ENCODE measurements at regions not wholly inside any gene's neighbourhood (a gene's known extent, or its start where the extent isn't known, plus 50 kb on each side); places are given as distances from the start of the nearest gene placed in this dataset.
"Not testable (repeated sequence)": the region's sequence is repeated elsewhere in the genome, so short reads cannot be mapped to it uniquely, and the experiment has no call there.

DNA sequence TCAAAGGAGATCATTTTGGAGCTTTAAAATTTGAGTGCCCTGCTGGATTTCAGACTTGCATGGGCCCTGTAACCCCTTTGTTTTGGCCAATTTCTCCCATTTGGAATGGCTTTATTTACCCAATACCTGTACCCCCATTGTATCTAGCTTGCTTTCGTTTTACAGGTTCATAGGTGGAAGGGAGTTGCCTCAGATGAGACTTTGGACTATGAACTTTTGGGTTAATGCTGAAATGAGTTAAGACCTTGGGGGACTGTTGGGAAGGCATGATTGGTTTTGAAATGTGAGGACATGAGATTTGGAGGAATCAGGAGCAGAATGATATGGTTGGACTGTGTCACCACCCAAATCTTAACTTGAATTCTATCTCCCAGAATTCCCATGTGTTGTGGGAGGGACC lies 250.6 kb downstream of the MFSD1 start:
- DNase-seq, result not testable (repeated sequence)

DNA sequence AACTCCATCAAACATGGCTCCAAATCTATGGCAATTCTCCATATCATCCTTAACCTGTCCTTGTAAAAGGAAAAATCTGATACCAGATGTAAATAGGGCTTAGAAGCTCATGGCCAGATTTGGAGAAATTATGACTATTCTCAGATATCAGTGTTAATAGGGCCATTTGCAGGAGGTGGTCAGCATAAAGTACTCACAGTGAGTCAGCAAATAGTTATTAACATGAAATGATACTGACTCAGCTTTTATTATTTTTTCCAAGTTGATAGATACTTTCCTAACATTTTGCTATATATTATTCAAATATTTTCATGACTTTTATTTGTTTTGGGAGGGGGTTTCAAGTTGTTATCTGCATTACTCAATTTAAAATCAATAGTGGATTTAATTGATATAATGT lies 255.8 kb downstream of the MFSD1 start:
- no peak for DNase-seq

DNA sequence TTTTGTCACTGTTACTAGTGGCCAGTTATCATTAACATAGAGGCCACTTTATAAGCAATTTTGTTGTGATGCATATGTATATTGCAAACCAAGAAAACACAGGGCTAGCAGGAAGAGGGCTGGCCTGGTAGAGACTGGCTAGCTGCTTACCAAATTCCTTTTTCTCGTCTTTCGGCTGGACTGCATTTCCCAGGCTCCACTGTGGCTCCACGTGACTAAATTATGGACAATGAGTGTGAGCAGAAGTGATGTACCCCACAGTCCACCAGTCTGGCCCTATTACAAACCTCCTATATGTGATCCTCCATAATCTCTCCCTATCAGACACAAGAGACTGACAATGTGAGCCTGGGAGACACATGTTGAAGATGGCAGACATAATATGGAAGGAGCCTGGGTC lies 257.0 kb downstream of the MFSD1 start:
- no peak for DNase-seq

DNA sequence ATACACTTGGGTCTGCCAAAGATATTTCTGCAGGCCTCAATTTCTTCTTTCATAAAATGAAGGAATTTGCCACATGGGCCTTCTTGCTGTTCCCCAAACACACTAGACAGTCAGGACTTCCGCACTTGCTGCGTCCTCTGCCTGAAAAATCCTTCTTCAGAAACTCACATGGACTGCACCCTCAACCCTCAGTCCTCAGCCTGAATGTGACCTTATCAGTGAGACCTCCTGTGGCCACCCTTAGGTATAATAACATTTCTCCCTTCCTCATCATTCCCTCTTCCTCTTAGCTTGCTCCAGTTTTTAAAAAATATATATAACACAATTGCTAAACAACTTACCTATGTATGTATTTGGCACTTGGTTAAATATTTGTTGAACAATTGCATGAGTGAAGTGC lies 257.5 kb downstream of the MFSD1 start:
- DNase-seq, result no peak

DNA sequence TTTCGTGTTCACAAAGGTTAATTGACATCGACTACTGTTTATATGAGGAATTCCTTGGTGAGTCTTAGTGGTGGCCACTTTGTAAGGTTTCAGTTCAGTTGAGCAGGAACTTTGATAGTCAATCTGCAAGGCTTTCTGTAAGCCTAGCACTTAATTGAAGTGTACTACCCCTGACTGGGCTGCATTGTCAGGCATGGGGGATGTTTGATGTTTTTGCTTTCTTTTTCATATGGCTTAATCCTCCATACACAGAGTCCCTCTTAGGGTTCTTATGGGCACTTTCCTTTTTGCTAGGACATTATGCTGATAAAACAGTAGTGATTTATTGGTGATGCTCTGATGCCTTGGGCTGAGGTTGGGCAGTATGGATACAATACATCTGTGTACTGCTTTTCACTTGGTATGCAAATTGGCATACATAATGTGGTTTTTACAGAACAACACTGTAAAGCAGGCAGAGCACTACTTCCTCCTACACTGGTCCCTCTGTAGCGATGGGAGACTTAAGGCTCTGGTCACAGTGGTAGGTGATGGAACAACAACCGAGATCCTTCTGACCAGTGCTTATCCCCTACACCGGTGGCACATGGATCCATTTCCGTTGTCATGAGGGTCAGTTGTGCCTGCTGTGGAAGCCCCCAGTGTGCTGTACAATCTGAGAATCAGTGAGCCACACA lies 261.0 kb downstream of the MFSD1 start:
- no peak for DNase-seq

DNA sequence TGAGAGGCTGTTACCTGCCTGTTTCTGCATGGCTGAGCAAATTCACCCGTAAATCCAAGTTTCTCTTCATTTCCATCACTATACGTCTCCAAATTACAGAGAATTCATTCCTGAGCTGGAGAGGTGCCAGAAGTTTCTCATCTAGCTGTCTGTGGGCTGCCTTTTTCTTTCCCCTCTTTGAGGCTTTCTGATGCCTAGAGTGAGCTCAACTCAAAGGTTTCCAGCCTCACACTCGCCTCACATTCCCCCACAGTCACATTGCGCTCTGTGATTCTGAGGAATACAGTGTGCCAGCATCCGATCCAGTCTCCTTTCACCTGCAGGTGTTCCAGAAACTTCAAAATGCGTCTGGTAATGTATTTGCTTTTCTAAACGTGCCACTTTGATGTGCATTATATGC lies 267.2 kb downstream of the MFSD1 start, which contains the start of gene IQCJ:
Gene IQCJ (plus strand): TSS at position 229 of the 400 bp plus-strand sequence.
- no peak for DNase-seq

DNA sequence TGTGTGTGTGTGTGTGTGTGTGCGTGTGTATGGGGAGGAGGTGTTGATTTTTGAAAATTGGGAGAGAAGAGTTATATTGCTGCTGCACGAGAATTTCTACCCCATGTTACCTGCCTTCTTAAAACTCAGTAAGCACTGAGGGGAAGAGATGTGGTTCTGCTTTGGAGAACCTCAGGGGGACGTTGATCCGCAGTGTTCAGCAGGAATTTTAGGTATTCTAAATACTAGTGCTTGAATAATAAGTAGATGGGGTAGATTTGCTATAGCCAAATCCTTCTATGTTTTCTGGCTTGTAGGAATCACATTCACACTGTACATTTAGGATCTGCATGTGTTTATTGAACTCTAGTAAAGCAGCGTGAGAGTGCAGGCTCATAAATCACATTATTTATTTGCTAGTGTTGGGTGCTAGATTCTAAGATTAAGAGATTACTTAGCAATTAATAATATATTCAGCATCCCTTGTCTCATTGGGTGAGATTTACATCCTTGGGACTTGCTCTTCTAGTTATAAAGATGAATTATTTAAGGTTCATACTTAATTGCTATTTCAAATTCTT lies 268.1 kb downstream of the MFSD1 start:
- DNase-seq, result no peak

DNA sequence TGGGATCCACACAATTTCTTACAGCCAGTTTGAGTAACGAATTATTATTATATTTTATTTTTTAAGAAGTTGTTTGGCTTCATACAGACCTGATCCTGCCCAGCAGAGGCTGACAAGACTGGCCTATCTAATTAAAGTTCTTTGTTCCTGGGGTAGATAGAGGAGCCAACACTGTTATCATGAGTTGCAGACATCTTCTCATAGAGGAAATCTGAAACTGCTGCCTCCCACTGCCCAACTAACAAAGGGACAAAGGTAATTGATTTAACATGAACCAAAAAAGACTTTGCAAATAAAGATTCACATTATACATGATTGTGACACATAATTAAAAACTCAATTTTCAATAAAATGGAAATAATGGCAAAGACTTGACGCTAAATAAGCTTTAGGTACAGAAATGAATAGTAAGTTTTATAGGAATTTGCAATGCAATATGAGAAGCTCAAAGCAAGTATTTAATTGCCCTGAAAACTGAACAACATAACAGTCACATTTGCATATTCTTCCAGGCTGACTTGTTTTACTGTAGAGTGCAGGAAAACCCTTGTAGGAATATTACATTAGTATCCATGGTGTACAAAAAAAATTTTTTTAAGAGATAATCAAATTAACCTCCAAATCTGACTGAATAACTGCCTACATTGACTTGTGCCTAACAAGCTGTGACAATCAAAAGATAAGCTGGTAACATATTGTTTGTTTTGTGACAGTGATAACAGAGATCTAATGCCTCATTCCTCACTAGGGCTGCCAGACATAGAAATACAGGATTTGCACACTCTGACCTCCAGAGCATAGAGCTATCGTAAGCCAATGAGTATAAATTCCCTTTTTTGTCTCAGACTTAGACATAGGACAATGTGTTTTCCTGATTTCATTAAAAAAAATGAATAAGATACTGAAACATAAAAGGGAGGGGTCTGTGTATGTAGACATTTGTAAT lies 273.2 kb downstream of the MFSD1 start:
- no peak for DNase-seq

DNA sequence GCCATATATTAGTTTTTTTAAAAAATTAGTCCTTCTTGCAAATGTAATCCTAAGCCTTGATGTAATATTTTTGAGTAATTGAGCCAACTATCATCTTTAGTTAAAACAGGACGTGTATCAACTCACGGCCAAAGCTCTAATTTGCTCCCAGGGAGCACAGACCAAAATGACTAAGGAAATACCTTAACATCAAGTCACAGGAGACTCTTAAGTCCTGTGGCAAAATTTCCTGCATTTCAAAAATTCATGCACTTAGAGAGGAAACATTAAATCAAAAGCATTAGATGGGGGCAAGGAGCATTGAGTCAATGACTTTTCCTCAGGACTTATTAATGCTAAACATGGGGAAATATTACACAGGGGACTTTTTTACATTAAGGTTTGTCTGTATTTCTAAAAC lies 276.0 kb downstream of the MFSD1 start:
- no peak for DNase-seq

DNA sequence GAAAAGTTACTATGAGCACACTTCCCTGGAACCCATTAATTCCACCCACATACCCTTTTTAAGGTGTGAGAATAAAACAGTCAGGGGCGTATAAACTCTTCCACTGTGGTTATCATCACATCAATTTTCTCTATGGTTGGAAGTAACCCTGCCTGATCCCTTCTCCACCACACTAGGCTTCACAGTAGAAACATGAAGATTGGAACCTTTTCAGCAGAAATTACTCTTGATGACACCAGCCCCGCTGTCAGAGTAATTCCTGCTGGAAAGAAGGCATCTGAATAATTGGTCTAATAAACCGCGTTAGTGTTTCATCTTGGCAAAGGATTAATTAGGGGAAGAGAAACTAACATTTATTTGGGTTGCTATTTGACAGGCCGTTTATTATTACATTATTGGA lies 278.4 kb downstream of the MFSD1 start:
- DNase-seq, result no peak

DNA sequence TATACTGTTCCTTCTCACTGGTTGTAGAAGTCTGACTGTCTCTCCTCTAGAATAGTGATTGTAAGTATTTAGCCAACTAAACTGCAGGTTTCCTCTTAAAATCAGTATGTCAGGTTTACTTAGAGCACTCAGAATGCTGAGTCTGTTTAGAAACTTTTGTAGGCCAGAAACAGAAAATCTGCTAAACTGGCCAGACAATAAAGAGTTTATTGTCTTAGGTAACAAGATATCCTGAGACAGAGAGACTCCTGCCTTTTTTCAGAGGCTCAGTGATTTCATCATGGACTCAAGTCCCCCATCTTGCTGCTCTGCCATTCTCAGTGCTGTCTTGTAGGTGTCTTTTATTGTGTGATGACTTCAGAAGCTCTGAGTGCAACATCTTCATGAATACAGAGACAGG lies 279.0 kb downstream of the MFSD1 start:
- DNase-seq, result no peak

DNA sequence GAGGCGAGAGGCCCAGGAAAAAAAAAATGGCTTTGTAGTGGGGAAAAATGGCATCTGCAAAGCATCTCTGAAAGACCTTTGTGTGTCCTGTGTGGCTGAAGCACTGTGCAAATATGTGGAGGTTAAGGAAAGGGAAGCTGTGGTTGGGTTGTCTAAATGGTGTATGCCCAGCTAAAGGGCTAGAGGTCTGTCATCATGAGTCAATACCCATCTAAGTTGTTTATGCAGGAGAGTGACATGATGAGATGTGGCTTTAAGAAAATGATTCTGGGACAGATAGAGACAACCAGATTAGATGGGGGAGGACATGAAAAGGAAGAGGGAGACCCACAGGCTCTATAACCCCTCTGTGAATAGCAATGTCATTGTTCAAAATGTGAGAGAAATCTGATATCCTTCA lies 280.7 kb downstream of the MFSD1 start:
- DNase-seq, result no peak

DNA sequence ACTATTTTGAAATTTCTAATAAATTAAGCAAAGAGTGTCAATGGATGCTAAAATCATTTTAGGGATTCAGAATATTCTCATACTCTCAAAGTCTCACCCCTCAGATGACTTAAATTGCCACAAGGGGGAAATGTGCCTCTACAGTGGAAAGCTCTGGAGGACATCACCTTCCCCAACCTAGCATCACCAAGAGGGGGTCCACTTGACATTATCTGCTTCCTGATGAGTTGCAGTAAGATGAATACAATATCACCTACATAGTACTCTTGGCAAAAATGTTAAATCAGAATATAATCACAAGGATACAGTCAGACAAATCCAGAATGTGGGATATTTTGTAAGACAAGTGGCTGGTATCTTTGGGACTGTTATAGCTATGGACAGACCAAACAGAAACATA lies 290.1 kb downstream of the MFSD1 start:
- no peak for DNase-seq

DNA sequence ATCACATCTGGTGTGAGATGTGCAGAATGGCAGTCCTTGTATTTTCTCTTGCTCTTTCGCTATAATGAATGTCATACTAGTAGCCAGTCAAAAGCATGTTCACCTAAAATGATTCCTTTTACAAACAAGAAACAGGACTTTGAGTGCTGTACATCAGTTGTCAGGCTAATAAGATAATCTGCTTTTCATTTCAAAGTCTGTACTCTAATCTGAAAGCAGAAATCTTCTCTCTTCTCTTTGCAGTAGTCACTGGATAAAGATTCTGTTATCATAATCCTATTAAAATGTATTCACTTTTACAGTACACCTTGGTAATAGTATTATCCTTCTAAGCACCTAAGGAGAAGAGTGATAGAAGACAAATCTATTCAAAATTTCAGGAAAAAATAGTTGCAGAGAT lies 300.1 kb downstream of the MFSD1 start:
- no peak for DNase-seq

DNA sequence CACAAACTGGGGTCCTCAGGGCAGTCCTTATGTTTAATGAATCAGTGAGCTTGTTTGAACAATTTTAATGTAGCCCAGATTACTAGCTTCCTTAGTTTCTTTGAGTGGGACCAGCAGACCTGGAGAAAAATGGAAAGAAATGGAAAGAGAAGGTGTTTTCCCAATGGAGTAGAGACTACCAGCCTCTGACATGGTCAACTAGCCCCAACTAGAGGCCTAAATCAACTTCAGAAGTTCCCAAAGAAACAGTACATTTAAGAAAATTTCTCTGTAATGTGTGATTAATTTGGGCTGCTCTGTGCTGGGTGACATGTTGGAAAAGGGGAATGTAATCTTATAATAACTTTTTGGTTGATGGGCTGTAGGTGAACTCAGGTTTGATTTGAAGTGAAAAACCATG lies 310.9 kb downstream of the MFSD1 start:
- DNase-seq, result no peak

DNA sequence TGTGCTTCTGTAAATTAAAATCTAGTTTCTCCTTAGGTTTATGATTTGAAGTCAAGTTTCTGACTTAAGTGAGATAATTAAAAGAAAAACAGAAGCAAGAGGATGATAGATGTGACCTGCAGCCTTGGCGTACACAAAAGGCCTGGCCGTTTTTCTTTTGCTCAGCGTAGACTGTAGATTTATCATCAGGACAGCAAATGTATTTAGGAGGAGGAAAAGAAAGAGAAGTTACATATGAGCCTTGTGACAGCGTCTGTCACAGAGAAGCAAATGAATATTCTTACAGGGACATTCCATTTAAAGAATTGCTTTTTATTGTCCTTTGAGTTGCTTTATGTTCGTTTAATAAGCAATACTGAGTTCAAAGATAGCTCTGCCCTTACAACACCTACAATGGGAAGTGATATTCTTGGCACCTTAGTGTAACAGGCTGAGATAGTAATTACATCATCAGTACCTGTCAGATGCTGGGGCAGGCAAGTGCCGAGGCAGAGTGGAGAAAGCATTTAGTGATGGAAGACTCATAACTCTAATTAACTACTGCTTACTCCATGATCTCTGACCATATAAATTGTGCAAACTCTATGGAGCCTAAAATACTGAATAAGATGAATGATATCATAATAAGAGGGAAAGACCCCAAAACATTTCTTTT lies 311.5 kb downstream of the MFSD1 start:
- no peak for DNase-seq

DNA sequence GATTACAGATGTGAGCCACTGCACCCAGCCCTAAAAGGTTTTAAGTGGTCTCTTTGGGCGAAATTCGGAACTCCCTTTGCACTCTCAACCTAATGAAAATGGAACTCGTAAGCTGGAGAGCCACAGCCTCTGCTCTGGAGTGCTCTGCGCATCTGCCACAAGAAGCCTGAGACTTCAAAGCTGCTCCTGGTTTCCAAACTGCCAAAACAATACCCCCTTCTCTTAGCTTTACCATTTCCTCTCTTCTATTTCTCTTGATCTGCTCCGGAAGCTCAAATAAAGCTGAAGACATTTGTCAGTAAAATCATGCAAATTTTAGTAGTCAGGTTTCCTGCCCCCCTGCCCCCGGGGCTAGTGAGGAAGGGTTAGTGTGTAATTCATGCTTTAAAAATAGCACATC lies 312.7 kb downstream of the MFSD1 start:
- no peak for DNase-seq

DNA sequence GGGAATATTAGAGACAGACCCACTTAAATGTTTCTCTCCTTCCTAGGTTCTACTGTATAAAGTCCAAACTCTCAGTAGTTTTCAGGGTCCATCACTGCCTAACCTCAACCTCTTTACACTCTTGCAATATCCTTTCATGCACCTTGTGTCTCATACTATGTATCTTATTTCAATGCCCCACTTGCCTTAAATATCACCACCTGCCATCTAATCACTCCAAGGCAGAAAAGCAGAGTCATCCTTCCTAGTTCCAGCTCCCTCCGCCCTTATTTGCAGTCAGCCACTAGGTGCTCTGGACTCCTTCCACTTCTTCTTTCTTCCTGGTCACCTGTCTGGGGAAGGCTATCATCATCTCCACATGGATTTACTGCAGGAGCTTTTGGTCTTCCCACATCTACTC lies 322.0 kb downstream of the MFSD1 start:
- no peak for DNase-seq

DNA sequence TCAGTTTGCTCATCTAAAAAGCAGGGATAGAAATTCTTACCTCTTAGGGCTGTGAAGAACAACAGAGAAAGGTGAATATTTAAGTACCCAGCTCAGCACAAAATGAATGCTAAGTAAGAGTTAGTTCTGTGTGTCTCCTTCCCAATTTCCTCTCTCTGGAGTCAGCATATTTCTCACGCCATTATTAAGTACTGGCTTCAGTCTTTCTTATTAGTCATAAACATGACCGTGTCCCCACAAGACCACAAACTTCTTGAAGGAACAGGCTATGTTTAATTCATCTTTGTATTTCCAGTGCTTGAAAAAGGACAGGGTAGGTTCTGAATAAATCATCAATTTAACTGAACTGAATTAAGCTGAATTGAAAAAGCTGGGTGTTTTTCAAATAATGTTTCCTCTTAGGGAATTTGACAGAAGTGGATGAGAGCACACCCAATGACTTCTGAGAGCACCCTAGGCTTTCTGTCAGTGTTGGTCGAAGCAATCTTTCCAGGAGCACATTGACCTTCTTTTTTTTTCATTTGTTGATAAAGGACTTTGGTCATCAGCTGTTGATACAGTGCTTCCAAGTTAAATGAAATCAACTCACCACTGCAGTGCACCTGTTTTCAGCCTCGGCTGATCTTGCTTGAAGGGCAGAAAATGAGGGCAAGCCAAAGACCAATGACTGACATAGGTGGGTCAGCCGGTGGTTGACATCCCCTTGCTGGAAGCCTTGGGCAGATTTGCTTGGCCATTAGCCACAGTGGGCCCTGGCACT lies 324.6 kb downstream of the MFSD1 start:
- no peak for DNase-seq

DNA sequence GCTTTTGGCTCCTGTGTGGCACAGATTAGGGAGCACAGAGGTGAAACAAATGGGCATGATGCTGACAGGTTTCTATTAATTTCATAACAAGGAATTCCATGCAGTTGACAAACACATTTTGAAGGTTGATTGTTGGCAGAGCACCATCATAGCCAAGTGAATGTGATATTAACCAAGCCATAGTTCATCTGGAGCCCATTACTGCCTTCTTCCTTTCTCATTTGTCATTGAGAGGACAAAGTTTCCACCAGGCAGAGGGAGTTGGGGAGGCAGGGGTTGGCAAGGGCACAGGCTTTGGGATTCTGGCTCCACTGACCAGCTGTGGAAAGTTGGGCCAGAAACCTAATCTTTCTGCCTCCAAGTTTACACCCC lies 325.2 kb downstream of the MFSD1 start:
- no peak for DNase-seq

DNA sequence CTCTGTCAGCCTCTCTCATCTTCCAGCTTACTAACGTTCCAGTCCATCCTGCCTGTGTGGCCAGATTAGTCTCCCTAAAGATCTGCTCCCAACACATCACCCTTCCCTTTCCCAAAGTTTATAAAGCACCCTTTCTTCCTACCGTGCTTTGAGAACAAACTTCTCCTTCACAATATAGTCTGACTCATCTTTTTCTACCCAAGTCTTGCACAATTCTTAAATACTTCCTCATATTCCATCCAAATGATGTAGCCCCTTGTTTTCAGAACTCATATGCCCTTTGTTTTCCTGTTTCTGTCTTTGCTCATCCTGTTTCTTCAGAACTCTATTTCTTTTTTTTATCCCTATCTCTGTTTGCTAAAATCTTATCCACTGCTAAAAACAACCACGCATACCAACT lies 326.8 kb downstream of the MFSD1 start:
- DNase-seq, result no peak

DNA sequence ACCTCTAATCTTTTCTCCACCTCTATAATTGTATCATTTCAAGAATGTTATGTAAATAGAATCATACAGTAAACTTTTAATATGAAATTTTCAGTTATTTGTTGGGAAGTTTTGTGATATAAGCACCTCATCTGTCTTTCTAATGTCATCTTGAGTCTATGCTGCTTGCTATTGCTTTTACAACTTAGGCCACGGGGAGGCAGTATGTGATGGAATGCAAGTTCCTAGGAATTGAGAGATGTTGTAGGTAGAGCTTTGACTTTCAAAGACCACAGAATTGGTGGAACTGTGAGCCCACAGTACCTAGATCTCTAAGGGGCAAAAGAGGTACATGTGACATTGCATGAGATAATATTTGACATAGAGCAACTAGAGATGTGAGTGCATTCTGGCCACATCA lies 328.3 kb downstream of the MFSD1 start:
- DNase-seq, result no peak

DNA sequence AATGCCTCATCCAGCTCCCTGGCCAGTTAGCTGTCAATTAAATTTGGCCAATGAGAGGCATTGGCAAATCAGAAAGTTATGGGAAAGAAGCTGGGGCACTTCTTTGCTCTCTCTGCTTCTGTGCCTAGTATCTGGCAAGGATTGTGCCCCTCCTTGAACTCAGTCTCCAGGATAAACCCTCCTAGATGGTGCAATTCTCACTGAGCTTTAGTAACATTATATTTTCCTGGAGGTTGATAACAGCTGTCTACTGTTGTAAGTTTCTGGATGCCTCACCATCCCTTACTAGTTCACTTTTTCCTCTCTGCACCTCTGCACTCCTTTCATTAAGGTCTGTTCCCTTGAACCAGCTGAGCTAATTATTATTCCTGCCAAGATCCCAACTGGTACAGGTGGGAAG lies 329.5 kb downstream of the MFSD1 start:
- no peak for DNase-seq

All from GF-D8 (cell line).